ENCODE measurements at regions not wholly inside any gene's neighbourhood (a gene's known extent, or its start where the extent isn't known, plus 50 kb on each side); places are given as distances from the start of the nearest gene placed in this dataset.
"Not testable (repeated sequence)": the region's sequence is repeated elsewhere in the genome, so short reads cannot be mapped to it uniquely, and the experiment has no call there.

DNA sequence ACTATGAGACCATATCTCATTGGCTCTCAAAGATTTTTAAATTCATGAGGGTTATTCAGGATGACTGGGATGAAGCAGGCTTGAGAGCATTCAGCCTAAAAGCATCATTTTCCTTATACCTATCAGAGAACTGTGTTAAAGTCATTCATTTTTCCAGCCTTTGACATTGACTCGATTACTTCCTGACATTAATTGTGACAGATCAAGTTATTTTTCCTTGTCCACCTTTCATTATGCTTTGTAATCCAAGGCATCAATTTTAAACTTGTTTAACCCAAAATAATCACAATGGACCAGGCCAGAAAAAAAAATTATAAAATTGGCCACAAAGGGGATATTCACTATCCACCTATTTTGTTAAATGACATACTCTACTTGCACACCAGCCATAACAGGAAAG is 1606.8 kb upstream of the PIK3C3 start:
- no peak overlapping the region for H3K4me3 ChIP-seq (ENCODE audit: low read depth, low read length)

DNA sequence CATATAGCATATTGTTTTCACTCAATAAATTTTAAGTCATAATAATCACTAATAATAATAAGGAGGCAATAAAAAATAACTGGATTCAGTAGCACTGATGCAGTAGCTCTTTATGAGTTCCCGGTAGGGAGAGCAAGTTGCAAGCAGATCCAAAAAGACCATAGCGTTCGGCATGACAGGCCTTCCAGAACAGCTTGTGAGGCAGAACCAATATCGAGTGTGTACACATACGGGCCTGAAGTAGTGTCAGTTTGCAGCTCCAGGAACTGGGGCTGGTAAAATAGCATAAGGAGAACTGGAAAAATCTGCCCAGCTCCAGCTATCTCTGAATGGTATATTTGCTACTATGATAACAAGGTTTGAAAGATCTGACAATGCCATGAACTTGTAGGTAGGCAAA is 1607.8 kb upstream of the PIK3C3 start:
- no peak overlapping the region for H3K4me3 ChIP-seq (ENCODE audit: low read depth, low read length)

DNA sequence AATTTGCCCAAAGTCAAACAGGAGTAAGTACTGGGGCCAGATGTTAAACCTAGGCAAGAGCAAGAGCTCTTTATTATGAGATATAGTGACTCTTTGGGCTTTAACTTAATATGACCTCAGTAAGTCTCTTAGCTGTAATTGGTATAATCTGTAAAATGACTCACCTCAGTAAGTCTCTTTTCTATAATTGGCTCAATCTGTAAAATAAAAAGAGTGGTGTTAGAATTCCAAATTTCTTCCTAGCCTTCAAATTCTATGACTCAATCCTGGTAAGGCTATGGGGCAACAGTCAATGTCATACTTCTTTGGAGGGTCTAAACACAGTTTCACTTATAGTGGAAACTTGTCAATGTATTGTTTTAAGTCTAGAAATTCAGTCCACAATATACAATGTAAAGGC is 1608.9 kb upstream of the PIK3C3 start:
- H3K4me3 ChIP-seq (ENCODE audit: low read depth, low read length), result no peak overlapping the region

DNA sequence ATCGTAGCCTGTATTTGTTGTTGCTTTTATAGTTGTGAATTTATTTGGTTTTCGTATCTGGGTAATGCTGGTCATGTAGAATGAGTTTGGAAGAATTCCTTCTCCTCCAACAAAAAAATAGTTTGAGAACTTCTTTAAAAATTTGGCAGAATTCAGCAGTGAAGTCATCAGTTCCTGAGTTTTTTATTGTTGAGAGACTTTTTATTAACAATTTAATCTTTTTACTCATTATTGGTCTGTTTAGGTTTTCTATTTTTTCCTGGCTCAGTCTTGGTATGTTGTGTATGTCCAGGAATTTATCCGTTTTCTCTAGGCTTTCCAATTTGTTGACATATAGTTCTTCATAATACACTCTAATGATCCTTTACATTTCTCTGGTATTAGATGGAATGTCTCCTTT is 1613.3 kb upstream of the PIK3C3 start:
- H3K4me3 ChIP-seq (ENCODE audit: low read depth, low read length), result no peak overlapping the region

DNA sequence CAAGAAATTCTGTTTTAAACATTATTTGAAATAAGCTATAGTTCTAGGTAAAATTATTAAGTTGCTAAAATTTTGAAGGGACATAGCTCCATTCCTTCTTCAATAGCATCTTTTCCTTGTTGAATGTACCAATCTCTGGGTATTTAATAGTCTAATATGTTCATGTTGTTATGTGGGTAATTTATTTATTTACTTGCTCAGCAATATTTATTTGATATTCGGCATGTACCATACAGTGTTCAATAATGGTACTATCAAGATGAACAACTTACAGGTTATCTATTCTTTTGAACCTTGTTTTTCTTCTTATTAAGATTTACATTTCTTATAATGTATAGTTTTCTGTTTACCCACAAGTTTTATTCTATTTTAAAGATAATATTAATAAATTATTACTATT is 1616.8 kb upstream of the PIK3C3 start:
- no peak overlapping the region for H3K4me3 ChIP-seq (ENCODE audit: low read depth, low read length)

DNA sequence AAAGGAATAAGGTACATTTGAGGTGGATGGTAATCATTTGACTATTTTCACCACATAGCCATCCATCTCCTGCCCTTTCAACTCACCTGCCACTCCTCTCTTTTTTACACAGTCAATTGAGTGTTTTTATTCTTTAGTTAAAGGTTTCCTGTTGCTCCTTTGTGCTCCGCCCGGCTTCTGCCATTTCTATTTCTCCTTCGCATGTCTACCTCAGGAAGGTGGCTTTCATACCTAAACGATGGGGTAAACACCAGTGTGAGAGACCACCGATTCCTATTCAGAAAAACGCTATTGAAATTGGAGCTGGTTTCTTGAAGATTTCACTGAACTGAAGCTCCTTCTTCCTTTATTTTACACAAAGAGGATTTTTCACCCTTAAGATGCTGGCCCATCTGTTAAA is 1628.0 kb upstream of the PIK3C3 start:
- H3K4me3 ChIP-seq (ENCODE audit: low read depth, low read length), result no peak overlapping the region

DNA sequence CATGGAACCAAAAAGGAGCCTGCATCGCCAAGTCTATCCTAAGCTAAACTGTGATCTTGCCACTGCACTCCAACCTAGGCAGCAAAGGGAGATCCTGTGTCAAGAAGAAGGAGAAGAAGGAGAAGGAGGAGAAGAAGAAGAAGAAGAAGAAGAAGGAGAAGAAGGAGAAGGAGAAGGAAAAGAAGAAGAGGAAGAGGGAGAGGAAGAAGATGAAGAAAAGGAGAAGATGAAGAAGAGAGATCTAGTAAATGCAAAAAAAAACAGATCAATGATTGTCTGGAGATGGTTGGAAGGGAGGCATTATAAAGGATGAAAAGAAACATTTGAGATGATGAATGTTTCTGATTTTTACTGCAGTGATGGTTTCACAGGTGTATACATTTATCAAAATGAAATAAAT is 1629.0 kb upstream of the PIK3C3 start:
- no peak overlapping the region for H3K4me3 ChIP-seq (ENCODE audit: low read depth, low read length)

DNA sequence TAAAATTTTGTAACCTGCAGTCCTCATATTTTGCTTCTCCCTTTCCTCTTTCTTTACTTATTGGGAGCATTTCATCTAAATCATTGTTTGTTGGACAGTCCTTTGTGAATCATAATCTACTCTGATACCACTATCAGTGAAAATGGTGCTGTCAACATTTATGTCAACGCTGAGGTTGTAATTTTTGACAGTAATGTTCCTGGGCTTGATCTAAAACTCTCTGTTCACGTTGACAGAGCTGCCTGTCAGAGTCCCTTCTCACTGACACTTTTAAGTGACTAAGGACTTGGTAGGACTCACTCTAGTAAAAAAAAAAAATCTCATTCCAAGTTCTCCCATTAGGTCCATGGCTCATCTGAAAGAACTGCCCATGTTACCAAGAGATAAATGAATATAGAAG is 1640.8 kb upstream of the PIK3C3 start:
- no peak overlapping the region for H3K4me3 ChIP-seq (ENCODE audit: low read depth, low read length)

DNA sequence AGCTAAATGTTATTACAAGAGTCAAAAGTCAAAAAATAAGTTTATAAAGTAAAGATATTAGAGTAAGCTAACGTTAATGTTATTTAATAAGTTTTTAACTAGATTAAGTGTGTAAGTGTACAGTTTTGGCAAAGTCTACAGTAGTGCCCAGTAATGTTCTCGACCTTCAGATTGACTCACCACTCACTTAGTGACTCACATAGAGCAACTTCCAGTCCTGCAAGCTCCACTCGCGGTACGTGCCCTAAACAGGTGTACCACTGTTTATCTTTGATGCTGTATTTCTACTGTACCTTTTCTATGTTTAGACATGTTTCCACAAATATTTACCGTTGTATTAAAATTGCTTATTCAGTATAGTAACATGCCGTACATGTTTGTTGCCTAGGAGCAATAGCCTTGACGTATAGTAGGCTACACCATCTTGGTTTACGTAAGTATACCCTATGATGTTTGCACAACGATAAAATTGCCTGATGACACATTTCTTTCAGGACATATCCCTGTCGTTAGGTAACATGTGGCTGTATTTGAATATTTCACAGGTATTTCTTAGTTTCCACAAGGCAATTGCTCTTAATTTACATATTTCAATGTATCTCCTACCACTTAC is 1641.9 kb upstream of the PIK3C3 start:
- H3K4me3 ChIP-seq (ENCODE audit: low read depth, low read length), result no peak overlapping the region

DNA sequence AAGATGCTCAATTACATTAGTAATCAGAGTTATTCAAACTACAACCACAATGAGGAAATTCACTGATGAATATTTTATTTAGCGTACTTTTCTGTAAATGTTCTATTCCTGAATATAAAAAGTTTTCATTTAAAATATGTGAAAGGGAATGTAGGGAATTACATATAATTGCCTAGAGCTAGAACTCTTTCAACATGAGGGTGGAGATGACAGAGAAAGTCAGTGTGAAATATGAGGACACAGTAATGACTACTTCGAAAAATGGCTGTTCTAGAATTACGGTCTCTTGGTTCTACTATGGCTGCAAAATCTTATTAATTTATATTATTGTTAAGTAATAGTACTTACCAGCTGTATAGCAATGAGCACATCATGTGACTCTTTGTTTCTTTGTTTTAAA is 1647.4 kb upstream of the PIK3C3 start:
- no peak overlapping the region for H3K4me3 ChIP-seq (ENCODE audit: low read depth, low read length)

DNA sequence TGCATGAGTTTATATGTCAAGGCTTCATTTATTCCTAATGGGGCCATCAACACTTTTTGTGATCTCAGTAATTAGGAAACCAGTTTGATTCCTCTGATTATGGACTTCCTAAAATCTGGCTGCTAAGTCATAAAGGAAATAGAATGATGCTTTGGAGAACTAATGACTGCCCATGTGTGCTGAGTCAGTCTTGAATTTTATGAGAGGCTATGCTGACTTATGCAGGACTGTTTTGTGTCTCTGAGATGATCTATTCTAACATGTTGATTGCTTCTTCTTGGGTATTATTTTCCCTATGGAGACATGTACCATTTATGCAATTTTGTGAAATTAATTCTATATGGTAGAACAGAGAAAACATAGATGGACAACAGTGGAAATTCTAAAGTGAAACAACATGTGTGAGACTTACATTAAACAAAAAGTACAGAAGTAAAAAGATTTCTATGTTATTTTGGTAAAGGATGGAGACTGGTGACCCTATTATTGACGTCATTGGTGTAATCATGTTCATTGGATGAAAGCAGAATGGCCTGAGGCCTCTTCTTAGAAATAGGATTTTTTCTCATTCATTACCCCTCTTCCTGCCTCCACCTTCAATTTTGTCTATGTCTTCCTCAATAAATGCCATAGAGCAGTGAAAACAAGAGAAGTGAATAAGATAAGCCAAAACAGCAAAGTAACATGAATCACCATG is 1658.2 kb upstream of the PIK3C3 start:
- no peak overlapping the region for H3K4me3 ChIP-seq (ENCODE audit: low read depth, low read length)

DNA sequence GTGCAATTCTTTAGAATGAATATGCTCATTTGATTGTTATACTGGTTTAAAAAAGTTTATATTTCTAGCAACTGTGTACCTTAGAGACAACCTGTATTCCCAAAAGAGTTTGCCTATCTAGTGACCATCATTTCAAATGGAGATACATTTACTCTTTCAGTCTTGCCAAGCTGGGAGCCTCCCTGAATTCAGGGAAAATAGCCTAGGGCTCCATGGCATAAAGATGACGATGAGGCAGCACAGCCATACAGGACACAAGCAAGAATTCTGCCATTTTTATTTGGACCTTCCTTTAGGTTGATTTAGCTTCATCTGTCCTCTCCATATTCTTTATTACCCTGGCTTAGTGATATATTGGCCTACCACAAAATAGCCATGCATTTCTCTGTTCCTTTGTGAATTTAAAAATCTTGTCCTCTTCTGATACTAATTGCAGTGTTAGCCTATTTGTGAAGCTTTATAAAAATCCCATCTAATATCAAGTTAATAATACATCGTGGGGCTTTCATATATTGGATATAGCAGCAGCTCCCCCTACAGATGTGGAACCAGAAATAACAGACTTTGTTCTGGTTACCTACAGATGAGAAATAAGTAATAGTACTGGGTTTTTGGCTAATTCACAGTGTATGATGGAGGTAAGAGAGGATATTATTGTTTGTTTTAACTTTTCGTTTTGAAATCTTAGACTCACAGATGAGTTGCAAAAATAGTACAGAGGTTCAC is 1661.9 kb upstream of the PIK3C3 start:
- H3K4me3 ChIP-seq (ENCODE audit: low read depth, low read length), result no peak overlapping the region

DNA sequence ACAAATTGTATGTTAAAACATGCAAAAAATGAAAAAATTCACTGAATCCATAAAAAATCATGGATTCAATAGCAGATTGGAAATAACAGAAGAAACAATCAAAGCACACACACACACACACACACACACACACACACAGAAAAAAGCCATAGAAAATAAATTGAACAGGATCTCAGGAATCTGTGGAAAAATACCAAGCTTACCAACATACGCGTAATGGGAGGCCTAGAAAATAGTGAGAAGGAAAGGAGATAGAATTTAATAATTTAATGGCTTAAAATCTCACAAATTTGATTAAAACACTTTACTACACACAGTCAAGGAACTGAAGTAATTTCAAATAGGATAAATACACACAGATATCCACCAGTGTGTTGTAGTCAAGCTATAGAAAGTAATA is 1671.5 kb upstream of the PIK3C3 start:
- H3K4me3 ChIP-seq (ENCODE audit: low read depth, low read length), result no peak overlapping the region

DNA sequence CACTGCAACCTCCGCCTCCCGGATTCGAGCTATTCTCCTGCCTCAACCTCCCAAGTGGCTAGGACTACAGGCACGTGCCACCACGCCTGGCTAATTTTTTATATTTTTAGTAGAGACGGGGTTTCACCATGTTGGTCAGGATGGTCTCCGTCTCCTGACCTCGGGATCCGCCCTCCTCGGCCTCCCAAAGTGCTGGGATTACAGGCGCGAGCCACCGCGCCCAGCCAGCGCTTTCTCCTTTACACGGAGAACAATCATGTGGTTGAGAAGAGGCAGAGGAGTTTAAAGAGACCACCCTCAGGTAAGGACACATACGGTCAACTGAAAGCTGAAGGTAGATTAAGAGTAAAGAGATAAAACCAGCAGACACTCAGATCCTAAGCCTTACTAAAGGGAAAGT is 1673.7 kb upstream of the PIK3C3 start:
- H3K4me3 ChIP-seq (ENCODE audit: low read depth, low read length), result not testable (repeated sequence)

DNA sequence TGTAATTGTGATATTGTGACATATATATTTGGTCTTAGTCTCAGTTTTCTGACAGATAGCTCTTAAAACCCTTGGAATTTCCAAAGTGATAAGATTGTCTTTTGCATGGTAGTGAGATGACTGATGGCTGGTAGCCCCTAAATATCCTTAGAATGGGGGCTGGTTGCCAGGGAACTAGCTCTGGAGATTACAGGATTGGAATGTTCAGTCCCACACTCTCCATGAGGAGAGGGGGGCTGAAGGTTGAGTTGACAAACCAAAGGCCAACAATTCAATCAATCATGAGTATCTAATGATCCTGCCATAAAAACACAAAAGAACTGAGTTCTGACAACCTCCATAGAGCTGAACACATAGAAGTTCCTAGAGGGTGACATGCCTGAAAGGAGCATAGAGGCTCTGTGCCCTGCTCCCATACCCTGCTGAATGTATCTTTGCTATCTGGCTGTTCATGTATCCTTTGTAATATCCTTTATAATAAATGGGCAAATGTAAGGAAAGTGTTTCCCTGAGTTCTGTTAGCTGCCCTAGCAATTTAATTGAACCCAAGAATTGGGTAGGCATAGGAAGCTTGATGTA is 1680.3 kb upstream of the PIK3C3 start:
- H3K4me3 ChIP-seq (ENCODE audit: low read depth, low read length), result no peak overlapping the region

DNA sequence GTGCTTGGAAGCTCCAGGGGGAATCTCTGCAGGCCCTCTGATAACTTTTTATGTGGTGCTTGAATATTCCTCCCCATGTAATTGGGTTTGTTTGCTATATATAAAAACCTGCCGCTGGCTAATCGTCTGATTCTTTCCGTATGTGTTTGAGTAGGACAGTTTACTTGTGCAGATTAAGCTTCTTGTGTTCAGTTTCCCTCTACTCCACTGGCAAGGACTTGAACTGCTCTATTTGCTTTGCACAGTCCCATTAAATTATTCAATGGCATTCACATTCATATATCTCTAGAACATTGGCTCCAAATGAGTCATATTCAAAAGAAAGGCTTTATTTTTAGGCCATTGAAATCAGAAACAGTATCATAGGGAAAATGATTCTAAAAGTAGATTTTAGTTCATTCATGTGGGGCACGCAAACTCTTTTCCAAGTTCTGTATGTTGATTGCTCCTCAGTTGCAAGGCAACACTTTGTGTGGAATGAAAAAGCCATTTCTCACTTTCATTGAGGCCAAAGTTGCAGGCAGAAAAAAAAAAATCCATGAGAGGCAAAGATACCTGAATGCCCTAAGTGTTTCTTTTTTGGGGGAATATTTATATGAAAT is 1682.3 kb upstream of the PIK3C3 start:
- H3K4me3 ChIP-seq (ENCODE audit: low read depth, low read length), result no peak overlapping the region

DNA sequence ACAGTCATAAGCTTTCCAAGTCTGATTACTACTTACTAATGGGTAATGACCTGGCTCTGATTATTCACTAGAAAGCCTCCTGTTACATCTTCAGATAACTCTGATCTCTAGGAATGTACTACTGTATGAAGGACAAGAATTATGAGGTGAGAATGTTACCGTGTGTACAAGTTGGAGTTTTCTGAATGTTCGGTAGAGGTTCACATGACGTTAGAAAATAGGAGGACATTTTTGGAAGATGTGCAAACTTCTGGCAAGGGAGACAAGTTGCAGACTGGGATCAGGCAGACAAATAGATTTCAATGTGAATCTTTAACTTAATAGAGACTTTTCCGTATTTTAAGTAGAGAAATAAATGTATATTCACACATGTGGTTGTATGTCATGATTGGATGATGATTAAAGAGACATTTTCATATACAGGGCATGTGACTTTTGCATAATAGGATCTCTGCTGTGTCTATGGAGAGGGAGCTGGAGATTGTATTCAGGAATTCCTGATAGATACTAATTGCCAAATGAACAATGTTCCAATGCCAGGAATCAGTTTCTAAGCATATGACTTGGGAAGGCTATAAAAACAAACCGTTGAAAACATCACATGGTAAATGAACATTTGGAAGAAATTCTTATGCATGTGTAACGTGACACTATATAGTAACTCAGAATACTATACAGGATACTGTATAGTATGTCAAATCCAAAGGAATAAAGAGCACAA is 1695.8 kb upstream of the PIK3C3 start:
- H3K4me3 ChIP-seq (ENCODE audit: low read depth, low read length), result no peak overlapping the region

DNA sequence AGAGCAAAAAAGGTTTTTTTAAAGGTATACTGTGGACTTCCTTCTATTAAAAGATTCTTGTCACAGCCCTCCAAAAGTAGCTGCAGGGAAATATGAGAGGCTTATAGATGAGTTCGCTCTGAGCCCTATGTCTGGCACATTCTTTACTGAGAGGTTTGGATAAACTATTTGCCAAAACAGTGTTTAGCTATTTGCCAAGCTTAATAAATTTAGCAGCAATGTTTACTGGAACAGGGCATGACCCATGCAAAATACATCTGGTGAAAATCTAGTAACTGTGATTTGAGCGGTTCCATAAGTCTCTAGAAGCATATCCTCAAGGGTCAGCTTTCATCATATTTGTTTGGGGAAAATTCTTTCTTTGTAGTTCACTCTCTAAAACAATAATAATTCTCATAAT is 1696.7 kb upstream of the PIK3C3 start:
- H3K4me3 ChIP-seq (ENCODE audit: low read depth, low read length), result no peak overlapping the region

DNA sequence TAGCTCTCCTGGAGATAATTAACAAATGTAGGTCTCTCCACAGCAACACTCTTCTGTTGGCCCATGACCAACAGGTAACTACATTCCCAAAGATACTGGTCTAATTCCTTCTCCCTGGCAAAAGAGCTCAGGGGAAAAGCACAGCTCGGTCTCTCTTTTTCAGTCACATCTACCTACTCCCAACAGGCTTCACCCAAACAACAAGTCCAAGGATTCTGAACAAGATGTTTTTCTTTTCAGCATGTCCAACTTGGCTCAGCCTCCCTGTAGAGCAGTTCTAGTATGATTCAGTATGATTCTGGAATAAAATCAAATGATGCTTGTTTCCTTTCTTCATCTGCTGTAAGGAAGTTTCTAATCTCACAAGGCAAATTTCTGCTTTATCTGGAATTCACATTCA is 1704.8 kb upstream of the PIK3C3 start:
- H3K4me3 ChIP-seq (ENCODE audit: low read depth, low read length), result no peak overlapping the region

DNA sequence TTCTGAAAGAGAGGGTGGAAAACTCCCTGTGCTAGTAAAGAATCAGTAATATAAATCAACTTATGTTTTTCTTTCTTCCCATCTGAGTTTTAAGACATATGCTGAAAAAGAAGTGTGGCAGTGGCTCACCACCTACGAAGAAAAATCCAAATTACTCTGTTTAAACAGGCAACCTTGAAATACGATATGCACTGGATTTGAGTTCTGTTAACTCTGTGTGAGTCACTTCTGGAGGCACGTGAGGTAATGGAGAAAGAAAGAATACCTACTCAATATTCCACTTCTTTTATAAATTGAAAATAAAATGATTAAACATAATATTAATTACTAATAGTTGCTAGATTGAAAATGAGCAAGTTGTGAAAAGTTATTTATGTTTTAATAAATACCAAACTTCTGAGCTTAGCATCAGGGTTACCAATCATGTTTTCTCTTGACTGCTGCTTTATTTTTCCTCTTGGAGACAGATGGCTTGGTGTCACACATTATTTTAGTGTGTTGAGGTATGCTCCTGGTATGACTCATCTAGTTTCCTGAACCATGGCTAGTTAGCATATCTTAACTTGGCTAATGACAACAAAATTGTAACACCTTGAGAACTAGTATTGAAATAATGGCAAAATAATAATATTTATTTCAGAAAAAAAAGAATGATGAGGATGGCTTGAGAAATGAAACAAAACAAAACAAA is 1705.5 kb upstream of the PIK3C3 start:
- no peak overlapping the region for H3K4me3 ChIP-seq (ENCODE audit: low read depth, low read length)
